ENCODE measurements at regions not wholly inside any gene's neighbourhood (a gene's known extent, or its start where the extent isn't known, plus 50 kb on each side); places are given as distances from the start of the nearest gene placed in this dataset.
"Not testable (repeated sequence)": the region's sequence is repeated elsewhere in the genome, so short reads cannot be mapped to it uniquely, and the experiment has no call there.

DNA sequence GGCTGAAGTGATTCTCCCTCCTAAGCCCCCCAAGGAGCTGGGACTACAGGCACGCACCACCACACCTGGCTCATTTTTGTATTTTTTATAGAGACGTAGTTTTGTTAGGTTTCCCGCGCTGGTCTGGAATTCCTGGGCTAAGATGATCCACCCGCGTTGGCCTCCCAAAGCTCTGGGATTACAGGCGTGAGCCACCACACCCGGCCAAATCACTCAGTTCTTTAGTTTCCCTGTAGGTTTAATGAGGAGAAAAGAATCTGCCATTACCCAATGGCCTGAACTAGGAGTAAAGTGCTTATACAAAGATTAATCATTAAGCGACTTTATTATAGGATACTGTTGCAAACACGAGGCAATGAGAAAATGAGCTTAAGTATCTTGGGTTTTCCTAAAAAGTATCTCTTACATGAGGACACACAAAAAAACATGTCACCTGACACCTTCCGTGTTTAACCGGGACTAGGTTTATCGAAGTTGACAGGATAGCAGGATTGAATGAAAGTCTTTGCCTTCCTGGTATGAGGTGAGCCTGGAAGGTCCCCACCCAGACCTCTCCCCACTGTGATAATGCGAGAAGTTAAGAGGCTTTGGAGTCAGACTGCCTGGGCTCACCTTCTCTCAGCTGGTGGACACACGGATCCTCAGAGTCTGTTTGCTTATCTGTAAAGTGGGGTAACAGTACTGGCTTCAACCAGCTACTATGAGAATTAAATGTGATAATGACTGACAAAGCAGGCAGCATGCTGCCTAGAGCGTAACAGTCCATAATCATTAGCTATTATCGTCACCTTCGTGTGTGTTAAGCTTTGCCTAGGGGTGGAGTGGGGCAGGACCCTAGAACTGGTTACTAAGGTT is 133.5 kb upstream of the KRAS start:
- DNase-seq (ENCODE audit: low spot score) = peak; percentile 11

- DNase-seq (ENCODE audit: low spot score) = no peak
These were observed 131.8 kb upstream of the KRAS start for GRCh38 chr12:25382311-25383106.

- no peak for DNase-seq (ENCODE audit: low spot score)
These were observed 126.9 kb upstream of the KRAS start for GRCh38 chr12:25377469-25378177.

GRCh38 chr12:25376985-25377384 is 126.3 kb upstream of the KRAS start:
- no peak for DNase-seq (ENCODE audit: low spot score)

DNA sequence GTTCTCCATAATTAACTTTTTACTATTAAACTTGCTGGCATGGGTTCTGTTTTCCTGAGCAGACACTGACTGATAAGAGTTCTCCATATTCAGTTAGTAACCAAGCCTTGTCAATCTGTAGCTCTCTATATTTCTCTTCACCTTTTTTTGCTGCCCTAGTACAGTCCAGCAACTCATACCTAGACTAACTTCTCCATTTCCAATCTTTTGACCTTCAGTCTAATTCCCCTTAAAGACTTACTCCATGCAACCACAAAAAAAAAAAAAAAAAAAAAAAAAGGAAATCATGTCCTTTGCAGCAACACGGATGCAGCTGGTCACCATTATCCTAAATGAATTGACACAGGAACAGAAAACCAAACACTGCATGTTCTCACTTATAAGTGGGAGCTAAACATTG is 125.7 kb upstream of the KRAS start:
- no peak for DNase-seq (ENCODE audit: low spot score)

GRCh38 chr12:25372969-25373817 is 122.5 kb upstream of the KRAS start:
- DNase-seq (ENCODE audit: low spot score) = no peak

- no peak for DNase-seq (ENCODE audit: low spot score)
These were observed 121.3 kb upstream of the KRAS start for GRCh38 chr12:25372002-25372401.

DNA sequence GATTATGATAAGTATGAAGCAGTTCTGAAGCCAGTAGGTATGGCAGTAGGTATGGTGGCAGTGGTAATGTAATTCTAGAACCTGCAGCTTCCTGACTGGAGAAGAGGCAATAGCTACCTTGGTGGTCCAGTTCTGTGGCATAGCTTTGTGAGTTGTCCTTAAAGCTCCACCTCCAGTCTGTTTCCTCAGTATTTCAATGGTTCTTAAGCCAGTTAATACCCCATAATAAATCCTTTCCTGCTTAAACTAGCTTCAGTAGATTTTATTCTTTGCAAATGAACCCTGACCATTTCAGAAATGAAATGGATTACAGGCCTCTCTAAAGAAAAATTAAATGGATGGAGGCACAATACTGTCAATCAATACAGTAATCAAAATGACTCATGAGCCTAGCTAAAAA is 117.8 kb upstream of the KRAS start:
- DNase-seq (ENCODE audit: low spot score) = no peak

DNA sequence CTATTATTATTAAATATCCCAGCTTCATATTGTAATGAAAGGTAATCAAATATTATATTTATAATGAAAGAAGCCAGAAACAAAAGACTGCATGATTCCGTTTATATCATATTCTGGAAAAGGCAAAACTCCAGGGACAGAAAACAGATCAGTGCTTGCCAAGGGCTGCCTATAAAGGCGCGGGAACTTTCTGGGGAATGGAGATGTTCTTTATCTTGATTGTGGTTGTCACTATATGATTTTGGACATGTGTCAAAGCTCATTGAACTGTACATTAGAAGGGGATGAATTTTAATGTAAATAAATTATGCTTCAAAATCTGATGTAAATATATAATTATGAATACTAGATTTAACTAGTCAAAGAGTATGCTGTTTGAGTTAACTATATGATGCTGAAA is 115.4 kb upstream of the KRAS start:
- no peak for DNase-seq (ENCODE audit: low spot score)

DNA sequence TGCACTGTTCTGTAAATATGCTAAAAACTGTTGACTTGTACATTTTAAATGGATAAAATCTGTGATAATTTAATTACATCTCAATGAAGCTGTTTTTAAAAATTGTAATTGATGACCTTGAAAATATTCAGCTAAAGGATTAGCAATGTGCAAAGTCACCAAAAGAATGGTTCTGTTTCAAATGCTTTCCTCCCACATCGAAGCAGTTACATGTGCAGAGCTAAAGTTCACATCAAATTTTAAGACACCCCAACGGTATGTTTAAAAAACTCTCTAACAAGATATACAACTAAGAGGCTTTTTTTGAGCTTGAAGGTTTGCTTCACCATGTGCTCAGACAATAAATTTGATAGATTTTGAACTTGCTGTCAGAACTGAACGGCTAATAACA is 114.6 kb upstream of the KRAS start:
- DNase-seq (ENCODE audit: low spot score) = no peak

DNA sequence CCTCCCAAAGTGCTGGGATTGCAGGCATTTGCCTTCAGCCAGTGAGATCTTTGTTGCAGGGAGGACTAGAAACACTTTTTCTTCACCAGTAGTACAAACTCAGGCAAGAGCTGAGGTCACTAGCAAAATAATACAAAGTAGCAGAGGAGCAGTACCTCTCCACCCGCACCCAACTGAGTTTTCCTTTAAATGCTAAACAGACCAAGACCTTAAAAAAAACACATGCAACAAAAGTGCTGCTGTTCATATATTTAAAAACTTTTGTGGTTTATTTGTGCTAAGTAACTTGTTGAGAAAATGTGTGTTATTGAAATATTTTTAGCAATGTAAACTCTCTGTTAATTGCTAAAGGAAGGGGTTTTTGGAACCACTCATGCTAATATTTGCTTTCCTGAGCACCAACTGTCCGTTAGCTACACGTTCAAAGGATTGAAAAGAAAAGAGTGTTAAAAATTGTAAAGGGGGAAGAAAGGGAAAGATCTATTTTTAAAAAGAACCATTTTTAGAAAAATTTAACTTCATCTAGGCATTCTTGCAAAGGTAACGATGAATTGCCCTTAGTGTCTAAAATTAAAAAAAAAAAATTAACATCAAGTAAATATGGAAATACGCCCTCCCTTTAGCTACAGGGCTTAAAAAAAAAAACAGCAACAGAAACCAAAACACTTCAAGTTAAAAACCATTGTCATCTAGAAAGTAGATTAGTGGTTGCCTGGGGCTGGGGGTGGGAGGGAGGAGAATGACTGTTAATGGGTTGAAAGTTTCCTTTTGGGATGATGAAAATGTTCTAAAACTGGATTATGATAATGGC is 114.0 kb upstream of the KRAS start:
- DNase-seq (ENCODE audit: low spot score) = no peak

DNA sequence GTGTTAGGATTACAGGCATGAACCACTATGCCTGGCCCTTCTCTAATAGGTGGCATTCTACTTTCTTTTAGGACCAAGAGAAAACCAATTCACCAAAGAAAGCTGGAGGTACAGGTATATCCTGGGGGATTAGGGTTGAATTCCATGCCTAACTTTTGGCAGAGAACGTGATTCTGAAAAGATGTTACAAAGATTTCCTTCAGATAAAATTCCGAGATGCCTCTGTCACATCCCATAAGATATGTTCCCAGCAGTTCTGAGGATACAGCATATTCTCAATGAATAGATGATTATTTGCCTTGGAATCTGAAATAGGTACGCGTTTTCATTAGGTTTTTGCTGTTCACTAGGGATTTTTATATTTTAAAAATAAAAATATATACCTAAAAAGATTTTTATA is 111.9 kb upstream of the KRAS start:
- DNase-seq (ENCODE audit: low spot score) = no peak

- no peak for DNase-seq (ENCODE audit: low spot score)
These were observed 110.8 kb upstream of the KRAS start for GRCh38 chr12:25361511-25361910.

DNA sequence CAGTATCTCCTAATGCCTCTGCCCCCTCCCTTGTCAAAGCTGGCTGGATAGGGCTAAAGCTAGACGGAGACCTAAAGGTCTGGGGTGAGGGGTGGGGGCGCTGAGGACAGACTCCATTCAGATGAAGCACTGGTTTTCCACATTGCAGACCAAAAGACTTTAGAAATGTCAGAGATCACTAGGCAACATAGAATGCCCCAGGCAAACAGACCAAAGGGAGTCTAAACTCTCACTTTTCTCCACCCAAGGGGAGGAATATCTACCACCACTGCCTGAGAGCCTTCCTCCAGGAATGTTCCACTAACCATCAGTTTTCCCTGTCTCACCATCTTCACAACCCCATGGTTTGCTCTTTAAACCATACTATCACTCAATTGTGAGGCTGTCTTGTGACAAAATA is 106.9 kb upstream of the KRAS start:
- DNase-seq (ENCODE audit: low spot score) = no peak

- DNase-seq (ENCODE audit: low spot score) = not testable (repeated sequence)
These were observed 102.2 kb upstream of the KRAS start for GRCh38 chr12:25352942-25353341.

DNA sequence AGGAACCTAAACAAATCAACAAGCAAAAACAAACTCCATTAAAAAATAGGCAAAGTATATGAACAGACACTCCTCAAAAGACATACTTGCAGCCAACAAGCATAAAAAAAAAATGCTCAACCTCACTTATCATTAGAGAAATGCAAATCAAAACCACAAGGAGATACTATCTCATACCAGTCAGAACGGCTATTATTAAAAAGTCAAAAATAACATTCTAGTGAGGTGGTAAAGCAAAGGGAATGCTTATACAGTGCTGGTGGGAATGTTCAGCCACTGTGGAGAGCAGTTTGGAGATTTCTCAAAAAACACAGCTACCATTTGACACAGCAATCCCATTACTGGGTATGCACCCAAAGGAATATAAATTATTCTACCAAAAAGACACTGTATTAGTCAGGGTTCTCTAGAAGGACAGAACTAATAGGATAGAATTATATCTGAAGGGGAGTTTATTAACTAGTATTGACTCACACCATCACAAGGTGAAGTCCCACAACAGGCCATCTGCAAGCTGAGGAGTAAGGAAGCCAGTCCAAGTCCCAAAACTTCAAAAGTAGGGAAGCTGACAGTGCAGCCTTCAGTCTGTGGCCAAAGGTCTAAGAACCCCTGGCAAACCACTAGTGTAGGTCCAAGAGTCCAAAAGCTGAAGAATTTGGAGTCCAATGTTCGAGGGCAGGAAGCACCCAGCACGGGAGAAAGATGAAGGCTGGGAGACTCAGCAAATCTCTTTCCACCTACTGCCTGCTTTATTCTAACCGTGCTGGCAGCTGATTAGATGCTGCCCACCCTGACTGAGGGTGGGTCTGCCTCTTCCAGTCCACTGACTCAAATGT is 101.6 kb upstream of the KRAS start:
- DNase-seq (ENCODE audit: low spot score) = no peak

GRCh38 chr12:25348593-25348895 is 97.8 kb upstream of the KRAS start:
- no peak for DNase-seq (ENCODE audit: low spot score)

DNA sequence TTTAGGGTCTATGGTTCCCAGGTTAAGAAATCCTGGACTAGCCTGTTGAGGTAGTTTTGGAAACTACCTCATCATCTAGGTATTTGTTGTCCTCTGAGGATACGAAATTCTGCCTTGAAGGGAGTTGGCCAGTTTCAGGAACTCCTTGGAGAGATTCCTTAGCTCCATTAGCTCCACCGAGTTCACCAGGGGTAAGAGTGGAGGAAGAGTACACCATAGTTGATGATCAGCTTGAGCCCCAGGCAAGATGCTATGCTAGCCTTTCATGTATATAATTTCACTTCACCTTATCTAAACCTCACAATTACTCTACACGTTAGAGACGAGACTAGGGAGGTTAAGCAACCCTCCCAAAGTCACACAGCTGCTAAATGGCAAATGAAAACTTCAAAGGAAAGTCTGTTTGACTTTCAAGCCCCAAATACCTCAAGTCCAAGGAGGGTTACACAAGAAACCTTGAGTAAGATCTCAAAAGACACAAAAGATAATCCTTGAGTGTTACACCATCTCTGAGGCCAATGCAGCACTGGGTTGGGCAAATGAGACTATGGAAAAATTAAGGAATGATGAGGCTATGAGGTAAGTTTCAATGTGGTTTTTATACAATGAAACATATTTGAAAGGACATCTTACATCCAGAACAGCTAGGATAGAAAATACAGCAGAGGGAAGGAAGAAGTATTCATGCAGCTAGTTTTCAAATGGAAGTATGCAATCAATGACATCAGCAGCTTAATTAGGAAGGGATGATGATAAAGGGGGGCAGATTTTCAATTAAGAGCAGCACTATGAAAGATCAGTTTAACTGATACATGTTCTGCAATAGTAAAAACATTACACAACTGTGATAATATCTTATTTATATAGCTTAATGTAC is 97.2 kb upstream of the KRAS start:
- no peak for DNase-seq (ENCODE audit: low spot score)

DNA sequence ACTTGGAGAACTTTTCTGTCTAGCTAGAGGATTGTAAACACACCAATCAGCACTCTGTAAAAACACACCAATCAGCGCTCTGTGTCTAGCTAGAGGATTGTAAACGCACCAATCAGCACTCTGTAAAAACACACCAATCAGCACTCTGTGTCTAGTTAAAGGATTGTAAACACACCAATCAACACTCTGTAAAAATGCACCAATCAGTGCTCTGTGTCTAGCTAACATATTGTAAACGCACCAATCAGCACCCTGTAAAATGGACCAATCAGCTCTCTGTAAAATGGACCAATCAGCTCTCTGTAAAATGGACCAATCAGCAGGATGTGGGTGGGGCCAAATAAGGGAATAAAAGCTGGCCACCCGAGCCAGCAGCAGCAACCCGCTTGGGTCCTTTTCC is 91.1 kb upstream of the KRAS start:
- DNase-seq (ENCODE audit: low spot score) = not testable (repeated sequence)

Data from pons (tissue), 1 donor.